HG03457 (cell line): ENCODE measurements at regions not wholly inside any gene's neighbourhood (a gene's known extent, or its start where the extent isn't known, plus 50 kb on each side); places are given as distances from the start of the nearest gene placed in this dataset.
A peak's percentile ranks its signal among the peaks of the same experiment; 100 is the strongest.
"Not testable (repeated sequence)": the region's sequence is repeated elsewhere in the genome, so short reads cannot be mapped to it uniquely, and the experiment has no call there.

Experiments
- ATAC-seq: cut with Tn5 transposase; IDR thresholded peaks from one replicate; pipeline ENCODE4 v1.9.1; 2021; ENCODE audit warnings: moderate number of reproducible peaks; ENCODE audit not compliant: unreplicated experiment

GRCh38 chr12:100083308-100083707 is 59.4 kb downstream of the BLTP3B start:
- ATAC-seq = no peak

- not testable (repeated sequence) for ATAC-seq
These were observed 63.9 kb downstream of the BLTP3B start for GRCh38 chr12:100078777-100079176.

GRCh38 chr12:100077367-100077766 is 65.3 kb downstream of the BLTP3B start:
- no peak for ATAC-seq

- no peak for ATAC-seq
These were observed 67.1 kb downstream of the BLTP3B start for GRCh38 chr12:100075598-100075997.

- ATAC-seq = no peak
These were observed 72.9 kb downstream of the BLTP3B start for GRCh38 chr12:100069795-100070194.

- ATAC-seq = no peak
These were observed 74.4 kb downstream of the BLTP3B start for GRCh38 chr12:100068305-100068704.

GRCh38 chr12:100061814-100062213 is 77.1 kb upstream of the ANKS1B start:
- no peak for ATAC-seq

- ATAC-seq = peak; percentile 68
These were observed 73.8 kb upstream of the ANKS1B start for GRCh38 chr12:100058482-100059029.

- not testable (repeated sequence) for ATAC-seq
These were observed 61.5 kb upstream of the ANKS1B start for GRCh38 chr12:100046202-100046601.

GRCh38 chr12:100044266-100044665 is 59.5 kb upstream of the ANKS1B start:
- ATAC-seq = no peak

- no peak for ATAC-seq
These were observed 58.9 kb upstream of the ANKS1B start for GRCh38 chr12:100043631-100044030.
